Stomach (tissue), 8 donors: ENCODE measurements at regions not wholly inside any gene's neighbourhood (a gene's known extent, or its start where the extent isn't known, plus 50 kb on each side); places are given as distances from the start of the nearest gene placed in this dataset.

ENCODE experiments used
- DNase-seq, 2 donors: peaks; one replicate each; pipeline versions ENCODE4 v3.0.0 to v3.0.0-alpha.2; 2013 to 2019
- H3K27ac ChIP-seq, 5 donors: fragments of 200-600 bp in 4 of 5; sonication (generic) in 4 of 5; one replicate each; pipeline ENCODE4 v1.5.1; 2013 to 2019; ENCODE audit warnings: mild to moderate bottlenecking in 1 of 5, moderate library complexity in 1 of 5
- H3K27me3 ChIP-seq, 3 donors: fragments of 200-600 bp; sonication (generic); one replicate each; pipeline ENCODE4 v1.5.1; 2017 to 2019; ENCODE audit warnings: mixed run types in 1 of 3
- H3K36me3 ChIP-seq, 4 donors: fragments of 200-600 bp; sonication (generic); 1 replicate in 3 of 4; 2 replicates in 1 of 4; pipeline ENCODE4 v1.5.1; 2016 to 2019
- H3K4me1 ChIP-seq, 4 donors: fragments of 200-600 bp; sonication (generic); one replicate each; pipeline ENCODE4 v1.5.1; 2016 to 2019
- H3K4me3 ChIP-seq, 4 donors: fragments of 200-600 bp; sonication (generic) in 3 of 4; one replicate each; pipeline ENCODE4 v1.5.1; 2016 to 2019; ENCODE audit warnings: mild to moderate bottlenecking in 1 of 4
- H3K9me3 ChIP-seq, 4 donors: fragments of 200-600 bp; sonication (generic); one replicate each; pipeline ENCODE4 v1.5.1; 2016 to 2019
- CTCF ChIP-seq, 7 experiments: fragments of 450-650 bp in 4 of 7; fragments of 200-600 bp in 3 of 7; sonication (generic) in 3 of 7; IDR thresholded peaks; one replicate each; pipeline ENCODE4 v1.5.1; 2016 to 2019; ENCODE audit warnings: antibody characterized with exemption in 7 of 7, control low read depth in 2 of 7, mild to moderate bottlenecking in 1 of 7
- EP300 ChIP-seq: sonication (generic); formaldehyde crosslinking; IDR thresholded peaks from one replicate; pipeline ENCODE4 v1.6.1; 2017; ENCODE audit warnings: antibody characterized with exemption
- POLR2A ChIP-seq, 4 donors: fragments of 450-650 bp; IDR thresholded peaks; one replicate each; pipeline ENCODE4 v1.6.1; 2016; ENCODE audit warnings: antibody characterized with exemption in 4 of 4, control low read depth in 2 of 4, mild to moderate bottlenecking in 1 of 4, moderate library complexity in 1 of 4
- POLR2AphosphoS5 ChIP-seq, 3 donors: sonication (generic); formaldehyde crosslinking; IDR thresholded peaks; one replicate each; pipeline ENCODE4 v1.6.1; 2016; ENCODE audit warnings: antibody characterized with exemption in 3 of 3
- WGBS, 5 donors: extraction: QIAGEN DNeasy Blood & Tissue Kit in 3 of 5; methylation state at CpG; one replicate each; pipeline versions ENCODE4 v1.1.5 to v1.1.7; 2013 to 2018; 5-methylcytosine and 5-hydroxymethylcytosine counted together
- intact Hi-C: fragments of 100-400 bp; cut with DNase I; formaldehyde crosslinking; loops from one replicate; pipeline ENCODE4 v1.15.1; 2023; ENCODE audit warnings: low total_unique reads
- donor health status: healthy with polysubstance abuse.
- donor health status: Bipolar disorder and iron deficiency.
- donor health status: healthy.

- Histone ChIP-seq H3K27me3 (no peaks in the 10 kb centered on the region), H3K27ac (no peak overlapping the region), H3K36me3 (no peaks in the 10 kb centered on the region), H3K4me3 (no peak overlapping the region), H3K4me1 (no peaks in the 10 kb centered on the region), H3K9me3 (peaks cover 0 to 11% (median 7%) of the 10 kb centered on the region in 4 donors)
- DNase-seq: no peak
- TF ChIP-seq EP300 (no peak), POLR2AphosphoS5 (IDR thresholded peaks at IDR 0.05) (no peak), CTCF (IDR thresholded peaks at IDR 0.05) (no peak), POLR2A (IDR thresholded peaks at IDR 0.05) (no peak)
- 66 to 77% (median 73%) methylated on average over 6 of the region's 6 CpGs for WGBS, 5 donors
- intact Hi-C loops: no loop called here
Measured at GRCh38 chr18:60846396-60846795, 473.8 kb upstream of the MC4R start.

DNA sequence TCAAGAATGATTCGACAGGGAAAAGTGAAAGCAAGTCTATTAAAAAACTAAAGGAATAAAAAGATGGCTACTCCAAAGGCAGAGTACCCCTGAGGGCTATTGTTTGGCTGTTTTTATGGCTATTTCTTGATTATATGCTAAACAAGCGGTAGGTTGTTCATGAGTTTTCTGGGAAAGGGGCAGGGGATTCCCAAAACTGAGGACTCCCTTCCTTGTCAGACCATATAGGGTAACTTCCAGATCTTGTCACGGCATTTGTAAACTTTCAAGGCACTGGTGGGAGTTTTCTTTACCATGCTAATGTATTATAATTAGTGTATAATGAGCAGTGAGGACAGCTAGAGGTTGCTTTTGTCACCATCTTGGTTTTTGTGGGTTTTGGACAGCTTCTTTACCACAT lies 474.9 kb upstream of the MC4R start:
- TF ChIP-seq POLR2A (IDR thresholded peaks at IDR 0.05) (no peak), EP300 (no peak), POLR2AphosphoS5 (IDR thresholded peaks at IDR 0.05) (no peak), CTCF (IDR thresholded peaks at IDR 0.05) (no peak)
- DNase-seq: no peak
- Histone ChIP-seq H3K9me3 (peaks cover 0 to 11% (median 6%) of the 10 kb centered on the region in 4 donors), H3K4me3 (no peak overlapping the region), H3K4me1 (no peaks in the 10 kb centered on the region), H3K27me3 (no peaks in the 10 kb centered on the region), H3K36me3 (no peaks in the 10 kb centered on the region), H3K27ac (no peak overlapping the region)
- WGBS, 5 donors: 64 to 74% (median 73%) methylated on average over 3 of the region's 3 CpGs
- intact Hi-C loops: no loop called here

DNA sequence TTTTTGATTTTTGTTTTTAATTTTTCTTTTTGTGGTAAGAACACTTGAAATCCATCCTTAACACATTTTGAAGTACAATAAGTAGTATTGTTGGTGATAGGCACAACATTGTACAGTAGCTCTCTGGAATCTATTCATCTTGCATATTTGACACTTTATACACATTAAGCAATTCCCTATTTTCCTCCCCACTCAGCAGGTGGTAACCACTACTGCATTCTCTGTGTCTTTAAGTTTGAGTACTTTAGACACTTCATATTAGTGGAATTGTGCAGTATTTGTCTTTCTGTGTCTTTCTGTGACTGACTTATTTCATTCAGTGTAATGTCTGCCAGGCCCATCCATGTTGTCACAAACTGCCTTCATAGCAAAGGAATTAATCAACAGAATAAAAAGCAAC lies 471.7 kb upstream of the CDH20 start:
- H3K4me3 ChIP-seq: no peak overlapping the region
- no peaks in the 10 kb centered on the region for H3K36me3 ChIP-seq
- no peak for DNase-seq
- no peaks in the 10 kb centered on the region for H3K4me1 ChIP-seq
- TF ChIP-seq CTCF (IDR thresholded peaks at IDR 0.05): no peak
- no peak for TF ChIP-seq POLR2A (IDR thresholded peaks at IDR 0.05)
- no peaks in the 10 kb centered on the region for H3K9me3 ChIP-seq
- no peak overlapping the region for H3K27ac ChIP-seq
- intact Hi-C loops: no loop called here
- no peaks in the 10 kb centered on the region for H3K27me3 ChIP-seq

GRCh38 chr18:60862988-60863387 lies 470.2 kb upstream of the CDH20 start:
- intact Hi-C loops: no loop called here
- Histone ChIP-seq H3K4me3 (no peak overlapping the region), H3K27me3 (no peaks in the 10 kb centered on the region), H3K9me3 (no peaks in the 10 kb centered on the region), H3K36me3 (no peaks in the 10 kb centered on the region), H3K27ac (no peak overlapping the region), H3K4me1 (no peaks in the 10 kb centered on the region)
- 83 to 93% (median 92%) methylated on average over 3 of the region's 3 CpGs for WGBS, 5 donors
- DNase-seq: no peak
- no peak for TF ChIP-seq CTCF (IDR thresholded peaks at IDR 0.05)
- no peak for TF ChIP-seq POLR2A (IDR thresholded peaks at IDR 0.05)
- no peak for TF ChIP-seq POLR2AphosphoS5 (IDR thresholded peaks at IDR 0.05)
- no peak for TF ChIP-seq EP300

- TF ChIP-seq EP300 (no peak), CTCF (IDR thresholded peaks at IDR 0.05) (no peak), POLR2AphosphoS5 (IDR thresholded peaks at IDR 0.05) (no peak), POLR2A (IDR thresholded peaks at IDR 0.05) (no peak)
- no peaks in the 10 kb centered on the region for H3K4me1 ChIP-seq
- no peak for DNase-seq
- intact Hi-C loops: no loop called here
- 53 to 72% (median 56%) methylated on average over 2 of the region's 2 CpGs for WGBS, 5 donors
- H3K27me3 ChIP-seq: no peaks in the 10 kb centered on the region
- H3K36me3 ChIP-seq: no peaks in the 10 kb centered on the region
- H3K27ac ChIP-seq: no peak overlapping the region
- H3K4me3 ChIP-seq: no peak overlapping the region
- no peaks in the 10 kb centered on the region for H3K9me3 ChIP-seq
Measured at GRCh38 chr18:60865801-60866200, 467.4 kb upstream of the CDH20 start.
